HG03196 (cell line): ENCODE measurements at regions not wholly inside any gene's neighbourhood (a gene's known extent, or its start where the extent isn't known, plus 50 kb on each side); places are given as distances from the start of the nearest gene placed in this dataset.
"Not testable (repeated sequence)": the region's sequence is repeated elsewhere in the genome, so short reads cannot be mapped to it uniquely, and the experiment has no call there.

Source experiments
- ATAC-seq: cut with Tn5 transposase; IDR thresholded peaks from one replicate; pipeline ENCODE4 v1.9.1; 2021; ENCODE audit not compliant: unreplicated experiment

- no peak for ATAC-seq
Observed at GRCh38 chr19:30959011-30959410, 390.2 kb downstream of the TSHZ3 start.

DNA sequence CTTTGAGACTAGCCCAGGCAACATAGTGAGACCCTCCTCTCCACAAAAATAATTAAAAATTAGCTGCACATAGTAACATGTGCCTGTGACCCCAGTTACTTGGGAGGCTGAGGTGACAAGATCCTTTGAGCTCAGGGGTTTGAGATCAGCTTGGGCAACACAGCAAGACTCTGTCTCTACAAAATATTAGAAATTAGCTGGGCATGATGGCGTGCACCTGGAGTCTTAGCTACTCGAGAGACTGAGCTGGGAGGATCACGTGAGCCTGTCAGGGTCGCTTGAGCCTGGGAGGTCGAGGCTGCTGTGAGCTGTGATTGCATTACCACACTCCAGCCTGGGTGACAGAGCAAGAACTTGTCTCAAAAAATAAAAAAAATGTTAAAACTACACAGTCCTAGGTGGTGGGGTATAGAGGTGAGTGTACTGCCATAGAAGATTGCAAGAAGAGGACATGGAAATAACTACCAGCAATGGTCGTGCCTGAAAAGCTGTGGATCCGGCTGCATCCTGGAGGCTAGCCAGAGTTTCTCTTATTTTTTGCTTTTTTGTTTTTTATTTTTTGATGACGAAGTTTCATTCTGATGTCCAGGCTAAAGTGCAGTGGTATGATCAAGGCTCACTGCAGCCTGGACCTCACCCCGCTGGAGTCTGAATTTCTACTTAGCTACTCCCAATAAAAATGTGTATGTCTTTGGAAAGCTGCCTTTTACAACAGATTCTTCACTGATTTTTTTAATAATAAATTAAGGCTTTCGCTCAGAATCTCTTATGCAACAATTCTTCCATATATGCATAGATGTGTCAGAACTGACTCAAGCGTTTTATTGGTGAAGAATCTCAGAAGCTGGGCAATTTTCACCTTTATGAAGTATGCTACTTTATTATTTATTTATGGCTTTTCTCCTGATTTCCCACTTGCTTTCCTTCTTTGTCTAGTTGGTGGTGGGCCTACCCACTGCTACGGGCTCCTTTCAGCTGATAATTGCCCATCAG, 393.8 kb downstream of the TSHZ3 start:
- no peak for ATAC-seq

- ATAC-seq = not testable (repeated sequence)
Observed at GRCh38 chr19:30944276-30944932, 404.8 kb downstream of the TSHZ3 start.

GRCh38 chr19:30943101-30943843, 406.0 kb downstream of the TSHZ3 start:
- ATAC-seq = no peak

- ATAC-seq = no peak
Observed at GRCh38 chr19:30942636-30943035, 406.6 kb downstream of the TSHZ3 start.

GRCh38 chr19:30941591-30941990, 407.6 kb downstream of the TSHZ3 start:
- ATAC-seq = no peak

DNA sequence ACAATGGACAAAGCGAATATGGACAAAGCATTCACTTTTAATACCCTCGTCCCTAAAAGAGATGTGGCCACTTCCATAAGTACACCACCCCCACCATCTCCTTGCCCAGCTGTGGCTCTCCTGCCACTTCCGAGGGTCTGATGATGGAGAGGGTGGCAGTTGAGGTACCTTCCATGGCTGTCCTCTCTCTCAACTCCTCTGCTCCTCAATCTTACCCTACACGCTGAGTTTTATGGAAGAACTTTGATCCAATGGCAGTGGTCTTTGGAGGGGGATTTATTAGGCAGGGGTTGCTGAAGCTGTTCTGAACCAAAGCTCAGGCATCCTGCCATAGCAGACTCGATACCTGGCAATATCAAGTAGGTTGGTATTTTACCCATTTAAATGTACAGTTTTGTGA, 413.0 kb downstream of the TSHZ3 start:
- ATAC-seq = no peak

- ATAC-seq = no peak
Observed at GRCh38 chr19:30935146-30935545, 414.1 kb downstream of the TSHZ3 start.

- not testable (repeated sequence) for ATAC-seq
Observed at GRCh38 chr19:30933454-30933853, 415.8 kb downstream of the TSHZ3 start.

GRCh38 chr19:30932854-30933253, 416.4 kb downstream of the TSHZ3 start:
- no peak for ATAC-seq

- ATAC-seq = no peak
Observed at GRCh38 chr19:30930941-30931706, 418.1 kb downstream of the TSHZ3 start.

DNA sequence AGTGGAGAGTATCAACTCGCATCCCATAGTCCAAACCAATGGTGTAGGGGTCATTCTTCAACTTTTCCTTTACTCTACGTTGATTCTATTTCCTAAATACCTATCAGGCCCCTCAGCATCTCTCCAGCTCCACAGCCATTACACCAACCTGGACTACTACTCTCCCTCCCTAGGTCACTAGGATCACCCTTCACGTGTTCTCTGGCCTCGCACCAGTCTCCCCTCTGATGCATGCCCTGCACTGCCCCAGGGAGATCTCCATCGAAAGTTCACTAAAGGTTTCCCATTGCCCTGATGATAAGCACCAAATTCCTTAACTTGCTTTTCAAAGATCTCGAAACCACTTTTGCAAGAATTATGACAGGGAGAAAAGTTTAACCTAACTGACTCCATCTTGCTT, 421.5 kb downstream of the TSHZ3 start:
- ATAC-seq = no peak

DNA sequence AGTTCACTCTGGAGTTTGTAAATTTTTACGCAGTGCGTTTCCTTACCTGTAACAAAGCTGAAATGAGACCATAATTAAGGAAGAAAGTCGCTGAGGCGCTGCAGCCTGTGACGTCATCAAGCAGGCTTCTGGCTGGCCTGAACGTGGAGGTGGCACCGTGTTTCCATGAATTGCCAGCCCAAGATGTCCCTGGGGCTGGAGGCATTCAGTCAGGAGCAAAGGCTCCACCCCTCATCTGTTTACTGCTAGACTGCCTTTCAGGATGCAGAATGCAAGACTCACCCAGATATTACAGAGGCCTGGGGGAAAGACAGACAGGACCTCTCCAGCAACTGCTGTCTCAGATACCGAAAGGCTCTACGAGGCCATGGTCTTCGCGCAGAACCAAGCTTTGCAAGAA, 424.6 kb downstream of the TSHZ3 start:
- ATAC-seq = no peak

- ATAC-seq = no peak
Observed at GRCh38 chr19:30924069-30924636, 425.1 kb downstream of the TSHZ3 start.

GRCh38 chr19:30923621-30924020, 425.6 kb downstream of the TSHZ3 start:
- no peak for ATAC-seq

DNA sequence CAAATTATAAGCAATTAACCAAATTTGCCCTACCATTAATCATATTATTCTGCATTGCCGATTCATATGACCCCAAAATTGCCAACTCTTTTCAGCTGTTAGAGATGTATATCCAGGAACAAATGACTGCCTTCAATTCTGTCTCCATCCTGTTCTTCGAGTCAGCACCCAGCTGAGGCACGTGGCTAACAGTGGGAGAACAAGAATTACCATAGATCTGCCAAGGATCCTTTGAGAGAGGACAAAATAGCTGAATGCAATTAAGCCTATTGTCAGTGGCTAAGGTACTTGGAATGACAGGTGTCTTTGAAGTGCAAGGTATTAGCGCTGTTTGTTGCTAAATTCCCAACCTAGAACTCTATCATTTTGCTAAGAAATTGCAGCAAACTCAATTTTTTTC, 426.1 kb downstream of the TSHZ3 start:
- ATAC-seq = no peak

DNA sequence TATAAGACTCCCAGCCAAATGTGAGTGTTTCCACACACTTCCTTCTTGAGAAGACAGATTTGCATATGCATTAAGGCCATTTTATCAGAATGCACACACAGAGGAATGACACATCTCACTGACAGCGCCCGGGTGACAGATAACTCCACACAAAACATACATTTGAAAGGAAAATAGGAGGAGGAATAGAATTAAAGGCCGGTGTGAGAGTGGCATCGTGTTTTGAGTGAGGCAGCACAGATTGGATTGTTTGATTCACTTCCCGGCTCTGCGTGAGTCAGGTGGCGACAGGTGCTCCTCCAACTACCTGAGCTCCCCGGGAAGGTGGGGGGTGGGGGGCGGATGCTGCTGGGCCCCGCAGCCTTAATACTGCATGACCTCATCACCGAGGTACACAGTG, 429.0 kb downstream of the TSHZ3 start:
- no peak for ATAC-seq

GRCh38 chr19:30919737-30920136, 429.5 kb downstream of the TSHZ3 start:
- no peak for ATAC-seq

DNA sequence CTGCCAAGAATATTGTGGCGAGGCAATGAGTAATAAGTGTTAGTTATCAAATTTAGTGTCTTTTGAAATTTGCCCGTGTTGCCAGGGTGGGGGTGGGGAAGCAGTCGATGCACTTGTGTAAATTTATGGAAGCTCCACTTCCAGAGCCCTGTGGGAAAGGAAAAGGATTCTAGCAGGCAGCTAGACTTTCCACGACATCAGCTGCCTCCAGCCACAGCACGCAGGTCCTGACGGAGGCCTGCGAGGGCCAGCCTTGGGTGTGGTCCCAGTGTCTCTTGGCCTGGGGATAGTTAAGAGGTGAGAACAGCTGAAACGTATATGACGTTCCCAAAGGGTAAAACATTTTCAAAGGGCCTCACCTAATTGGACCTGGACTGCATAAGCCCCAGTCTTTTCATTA, 433.0 kb downstream of the TSHZ3 start:
- no peak for ATAC-seq

GRCh38 chr19:30911491-30911890, 437.7 kb downstream of the TSHZ3 start:
- ATAC-seq = no peak
